GM23248 (cell line): ENCODE measurements at regions not wholly inside any gene's neighbourhood (a gene's known extent, or its start where the extent isn't known, plus 50 kb on each side); places are given as distances from the start of the nearest gene placed in this dataset.

ENCODE experiments used
- EZH2 ChIP-seq: fragments of 200-600 bp; sonication (generic); IDR thresholded peaks from 2 replicates; pipeline ENCODE4 v1.6.1; 2018; ENCODE audit warnings: antibody characterized with exemption, mild to moderate bottlenecking; ENCODE audit not compliant: insufficient read depth, poor library complexity, severe bottlenecking
- EZH2phosphoT487 ChIP-seq: fragments of 200-600 bp; sonication (generic); IDR thresholded peaks from 2 replicates; pipeline ENCODE4 v1.6.1; 2018; ENCODE audit warnings: antibody characterized with exemption, moderate library complexity, mild to moderate bottlenecking, low read depth; ENCODE audit not compliant: insufficient read depth

GRCh38 chr18:5628512-5629255, 84.9 kb upstream of the EPB41L3 start:
- TF ChIP-seq EZH2 (no peak), EZH2phosphoT487 (no peak)
